Thyroid gland (tissue), 4 donors: ENCODE measurements at regions not wholly inside any gene's neighbourhood (a gene's known extent, or its start where the extent isn't known, plus 50 kb on each side); places are given as distances from the start of the nearest gene placed in this dataset.

Experiments used
- DNase-seq, 2 donors: peaks; one replicate each; pipeline ENCODE4 v3.0.0-alpha.2; 2019
- H3K27ac ChIP-seq, 3 donors: fragments of 200-600 bp; sonication (generic); 1 replicate in 2 of 3; 2 replicates in 1 of 3; pipeline ENCODE4 v1.5.1; 2016 to 2019; ENCODE audit warnings: mild to moderate bottlenecking in 1 of 3, moderate library complexity in 1 of 3
- H3K27me3 ChIP-seq: fragments of 200-600 bp; sonication (generic); one replicate; pipeline ENCODE4 v1.5.1; 2019
- H3K36me3 ChIP-seq, 2 donors: fragments of 200-600 bp; sonication (generic); one replicate each; pipeline ENCODE4 v1.5.1; 2016 to 2019
- H3K4me1 ChIP-seq, 2 donors: fragments of 200-600 bp; sonication (generic); one replicate each; pipeline ENCODE4 v1.5.1; 2017 to 2019
- H3K4me3 ChIP-seq, 3 donors: fragments of 200-600 bp; sonication (generic); replicated peaks in 1 of 3; 1 replicate in 2 of 3; 2 replicates in 1 of 3; pipeline ENCODE4 v1.5.1; 2016; ENCODE audit warnings: mild to moderate bottlenecking in 1 of 3
- H3K9me3 ChIP-seq: fragments of 200-600 bp; sonication (generic); one replicate; pipeline ENCODE4 v1.5.1; 2017
- POLR2A ChIP-seq, 2 donors: fragments of 450-650 bp; IDR thresholded peaks; one replicate each; pipeline ENCODE4 v1.6.1; 2017; ENCODE audit warnings: antibody characterized with exemption in 2 of 2, mild to moderate bottlenecking in 2 of 2, moderate library complexity in 1 of 2
- WGBS, 2 donors: methylation state at CpG; one replicate each; pipeline ENCODE4 v1.1.5; 2017; 5-methylcytosine and 5-hydroxymethylcytosine counted together
- intact Hi-C: fragments of 100-400 bp; cut with DNase I; formaldehyde crosslinking; loops from one replicate; pipeline ENCODE4 v1.15.1; 2023
- TF ChIP-seq, protein P1 (sequence below), 6 experiments: fragments of 200-600 bp in 3 of 6; fragments of 450-650 bp in 3 of 6; sonication (generic) in 3 of 6; IDR thresholded peaks; one replicate each; pipeline ENCODE4 v1.5.1; 2016 to 2019; ENCODE audit warnings: antibody characterized with exemption in 6 of 6, mild to moderate bottlenecking in 2 of 6, inconsistent platforms in 1 of 6, moderate library complexity in 1 of 6

DNA sequence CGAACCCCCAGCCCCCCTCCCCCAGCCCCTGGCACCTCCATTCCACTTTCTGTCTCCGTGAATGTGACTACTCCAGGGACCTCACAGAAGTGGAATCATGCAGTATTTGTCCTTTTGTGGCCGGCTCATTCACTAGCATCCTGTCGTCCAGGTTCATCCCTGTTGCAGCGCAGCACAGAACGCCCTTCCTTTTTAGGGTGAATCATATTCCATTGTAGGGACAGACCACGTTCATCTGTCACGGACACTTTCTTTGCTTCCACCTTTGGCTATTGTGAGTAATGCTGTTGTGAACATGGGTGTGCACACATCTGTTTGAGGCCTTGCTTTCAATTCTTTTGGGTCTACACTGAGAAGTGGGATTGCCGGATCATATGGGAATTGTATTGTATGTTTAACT lies 148.9 kb upstream of the IQSEC1 start:
- H3K4me1 ChIP-seq, result no peaks in the 10 kb centered on the region
- TF ChIP-seq, protein P1, sequence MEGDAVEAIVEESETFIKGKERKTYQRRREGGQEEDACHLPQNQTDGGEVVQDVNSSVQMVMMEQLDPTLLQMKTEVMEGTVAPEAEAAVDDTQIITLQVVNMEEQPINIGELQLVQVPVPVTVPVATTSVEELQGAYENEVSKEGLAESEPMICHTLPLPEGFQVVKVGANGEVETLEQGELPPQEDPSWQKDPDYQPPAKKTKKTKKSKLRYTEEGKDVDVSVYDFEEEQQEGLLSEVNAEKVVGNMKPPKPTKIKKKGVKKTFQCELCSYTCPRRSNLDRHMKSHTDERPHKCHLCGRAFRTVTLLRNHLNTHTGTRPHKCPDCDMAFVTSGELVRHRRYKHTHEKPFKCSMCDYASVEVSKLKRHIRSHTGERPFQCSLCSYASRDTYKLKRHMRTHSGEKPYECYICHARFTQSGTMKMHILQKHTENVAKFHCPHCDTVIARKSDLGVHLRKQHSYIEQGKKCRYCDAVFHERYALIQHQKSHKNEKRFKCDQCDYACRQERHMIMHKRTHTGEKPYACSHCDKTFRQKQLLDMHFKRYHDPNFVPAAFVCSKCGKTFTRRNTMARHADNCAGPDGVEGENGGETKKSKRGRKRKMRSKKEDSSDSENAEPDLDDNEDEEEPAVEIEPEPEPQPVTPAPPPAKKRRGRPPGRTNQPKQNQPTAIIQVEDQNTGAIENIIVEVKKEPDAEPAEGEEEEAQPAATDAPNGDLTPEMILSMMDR (IDR thresholded peaks at IDR 0.05), result no peak
- no peak for TF ChIP-seq POLR2A (IDR thresholded peaks at IDR 0.05)
- no peak overlapping the region for H3K4me3 ChIP-seq
- H3K27me3 ChIP-seq, result no peaks in the 10 kb centered on the region
- 81 to 83% methylated on average over 9 of the region's 9 CpGs for WGBS, 2 donors
- no peak overlapping the region for H3K27ac ChIP-seq
- H3K36me3 ChIP-seq, result no peaks in the 10 kb centered on the region
- no peaks in the 10 kb centered on the region for H3K9me3 ChIP-seq
- no peak for DNase-seq
- intact Hi-C loops, result no loop called here

DNA sequence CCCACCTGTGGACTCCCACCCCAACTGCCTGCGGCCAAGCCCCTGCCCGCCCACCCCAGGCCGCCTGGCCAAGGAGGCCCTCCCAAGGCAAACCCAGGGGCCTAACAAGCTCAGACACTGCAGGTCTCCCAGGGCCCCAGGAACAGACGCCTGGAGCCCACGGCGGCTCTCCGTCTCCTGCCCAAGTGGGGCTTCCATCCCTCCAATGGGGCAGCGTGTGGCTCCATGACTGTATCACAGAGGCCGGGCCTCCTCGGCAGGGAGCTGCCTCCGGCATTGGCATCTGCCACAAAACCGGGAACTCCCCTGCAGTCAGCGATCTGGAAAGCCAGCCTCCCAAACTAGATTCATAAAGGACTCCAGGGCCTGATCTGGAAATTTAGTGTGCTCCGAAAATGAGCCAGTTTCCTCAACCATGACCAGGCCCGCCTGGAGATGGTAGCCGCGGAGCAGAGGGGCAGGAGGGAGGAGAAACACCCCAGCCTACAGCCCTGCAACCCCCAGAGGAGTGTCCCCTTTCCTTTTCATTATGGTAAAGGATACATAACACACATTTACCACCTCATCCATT lies 148.3 kb upstream of the IQSEC1 start:
- Histone ChIP-seq H3K36me3 (no peaks in the 10 kb centered on the region), H3K9me3 (no peaks in the 10 kb centered on the region), H3K4me1 (no peaks in the 10 kb centered on the region), H3K27ac (no peak overlapping the region), H3K4me3 (no peak overlapping the region), H3K27me3 (no peaks in the 10 kb centered on the region)
- DNase-seq, result no peak
- intact Hi-C loops, result no loop called here
- WGBS, 2 donors, result 85 to 92% methylated on average over 7 of the region's 17 CpGs
- TF ChIP-seq, protein P1 (IDR thresholded peaks at IDR 0.05), result no peak
- TF ChIP-seq POLR2A (IDR thresholded peaks at IDR 0.05), result no peak

DNA sequence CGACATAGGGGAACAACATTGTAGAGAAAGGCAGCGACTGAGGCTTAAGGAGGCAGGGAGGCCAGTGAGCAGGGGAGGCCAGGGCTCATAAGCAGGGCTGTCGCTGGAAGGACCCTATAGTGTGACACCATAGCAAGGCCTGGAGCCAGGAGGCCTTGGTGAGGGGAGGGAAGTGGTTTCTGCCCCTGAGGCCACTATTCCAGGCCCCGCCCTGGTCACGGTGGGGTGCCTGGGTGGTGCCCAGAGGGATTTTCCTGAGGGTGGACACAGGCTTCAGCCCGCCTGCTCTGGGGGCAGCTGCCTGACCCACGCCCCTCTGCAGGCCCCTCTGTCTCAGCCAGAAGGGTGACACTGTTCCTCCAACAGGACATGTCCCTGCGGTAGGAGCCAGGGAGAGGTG lies 147.8 kb upstream of the IQSEC1 start:
- intact Hi-C loops, result no loop called here
- no peak overlapping the region for H3K4me3 ChIP-seq
- no peaks in the 10 kb centered on the region for H3K9me3 ChIP-seq
- TF ChIP-seq, protein P1 (IDR thresholded peaks at IDR 0.05), result no peak
- TF ChIP-seq POLR2A (IDR thresholded peaks at IDR 0.05), result no peak
- WGBS, 2 donors, result 85 to 89% methylated on average over 7 of the region's 8 CpGs
- no peaks in the 10 kb centered on the region for H3K36me3 ChIP-seq
- DNase-seq, result no peak
- H3K27ac ChIP-seq, result no peak overlapping the region
- no peaks in the 10 kb centered on the region for H3K4me1 ChIP-seq
- H3K27me3 ChIP-seq, result no peaks in the 10 kb centered on the region

DNA sequence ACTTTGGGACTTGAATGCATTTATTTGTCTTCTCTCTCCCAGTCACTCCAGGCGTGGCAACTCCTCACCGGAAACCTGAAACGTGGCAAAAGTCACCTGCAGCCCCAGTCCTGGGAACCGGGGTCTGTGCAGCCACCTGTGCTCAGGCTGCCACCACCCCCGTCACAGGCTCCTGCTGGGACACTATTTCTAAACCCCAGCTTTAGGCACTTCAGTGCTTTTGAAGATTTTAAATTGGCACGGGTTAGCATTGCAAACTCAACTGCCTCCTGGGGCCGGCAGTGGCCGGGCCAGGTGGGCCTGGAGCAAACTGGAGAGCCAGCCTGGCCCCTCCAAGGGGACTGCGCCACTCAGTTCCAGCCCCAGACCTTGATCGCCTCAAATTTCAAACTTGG lies 146.7 kb upstream of the IQSEC1 start:
- Histone ChIP-seq H3K9me3 (no peaks in the 10 kb centered on the region), H3K27ac (no peak overlapping the region), H3K4me3 (no peak overlapping the region), H3K36me3 (no peaks in the 10 kb centered on the region), H3K4me1 (peaks cover 0 to 1% of the 10 kb centered on the region in 2 donors), H3K27me3 (no peaks in the 10 kb centered on the region)
- no peak for TF ChIP-seq POLR2A (IDR thresholded peaks at IDR 0.05)
- TF ChIP-seq, protein P1 (IDR thresholded peaks at IDR 0.05), result no peak
- intact Hi-C loops, result no loop called here
- 68 to 76% methylated on average over 10 of the region's 10 CpGs for WGBS, 2 donors
- DNase-seq, result no peak

DNA sequence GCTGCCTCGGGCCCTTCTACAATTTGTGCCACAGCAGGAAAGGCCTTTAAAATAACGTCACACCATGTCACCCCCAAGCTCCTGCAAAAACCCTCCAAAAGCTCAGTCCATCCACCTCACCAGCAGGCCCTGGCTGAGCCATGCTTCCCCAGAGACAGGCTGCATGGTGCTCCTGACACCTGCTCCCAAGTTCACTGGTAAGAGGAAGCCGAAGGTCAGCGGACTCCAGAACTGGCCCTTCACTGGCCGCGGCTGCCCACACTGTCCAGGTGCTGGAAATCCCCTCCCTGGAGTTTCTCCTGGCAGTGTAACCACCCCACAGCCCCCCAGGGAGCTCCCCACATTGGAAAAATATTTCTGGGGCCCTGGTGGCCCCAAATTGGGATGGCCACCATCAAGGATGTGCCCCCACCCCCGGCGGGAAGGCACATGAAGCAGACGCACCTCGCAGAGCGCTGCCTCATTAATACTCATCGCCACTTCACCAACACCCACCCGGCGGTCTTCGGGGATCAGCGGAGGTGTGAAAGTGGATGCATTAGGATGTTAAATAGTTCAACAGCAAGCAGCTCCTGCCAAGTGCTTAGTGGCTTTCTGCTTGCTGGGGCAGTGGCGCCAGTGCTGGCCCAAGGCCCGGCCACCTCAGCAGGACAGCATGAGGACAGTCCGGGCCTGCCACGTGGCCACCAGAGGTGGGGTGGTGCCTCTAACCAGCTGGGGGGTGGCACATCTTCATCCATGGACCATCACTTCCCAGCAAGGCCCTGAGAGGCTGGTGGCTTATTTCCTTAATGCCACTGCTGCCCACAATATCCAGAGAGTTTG lies 146.1 kb upstream of the IQSEC1 start:
- peak; percentile 9 to 38 for DNase-seq
- 59 to 83% methylated on average over 14 to 20 of the region's 20 CpGs for WGBS, 2 donors
- TF ChIP-seq, protein P1 (IDR thresholded peaks at IDR 0.05), result no peak
- no peak for TF ChIP-seq POLR2A (IDR thresholded peaks at IDR 0.05)
- intact Hi-C loops, result no loop called here
- Histone ChIP-seq H3K9me3 (no peaks in the 10 kb centered on the region), H3K36me3 (no peaks in the 10 kb centered on the region), H3K4me3 (no peak overlapping the region), H3K27me3 (no peaks in the 10 kb centered on the region), H3K4me1 (peaks cover 0 to 6% of the 10 kb centered on the region in 2 donors), H3K27ac (no peak overlapping the region)
